ENCODE measurements at regions not wholly inside any gene's neighbourhood (a gene's known extent, or its start where the extent isn't known, plus 50 kb on each side); places are given as distances from the start of the nearest gene placed in this dataset.
"Not testable (repeated sequence)": the region's sequence is repeated elsewhere in the genome, so short reads cannot be mapped to it uniquely, and the experiment has no call there.

DNA sequence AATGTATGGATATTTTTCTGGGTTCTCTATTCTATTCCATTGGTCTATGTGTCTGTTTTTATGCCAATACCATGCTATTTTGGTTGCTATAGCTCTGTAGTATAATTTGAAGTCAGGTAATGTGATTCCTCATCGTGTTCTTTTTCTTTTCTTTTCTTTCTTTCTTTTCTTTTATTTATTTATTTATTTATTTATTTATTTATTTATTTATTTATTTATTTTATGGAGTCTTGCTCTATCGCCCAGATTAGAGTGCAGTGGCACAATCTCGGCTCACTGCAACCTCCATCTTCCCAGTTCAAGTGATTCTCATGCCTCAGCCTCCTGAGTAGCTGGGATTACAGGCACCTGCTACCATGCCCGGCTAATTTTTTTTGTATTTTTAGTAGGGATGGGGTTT is 315.2 kb downstream of the SV2B start:
- DNase-seq, result not testable (repeated sequence)

DNA sequence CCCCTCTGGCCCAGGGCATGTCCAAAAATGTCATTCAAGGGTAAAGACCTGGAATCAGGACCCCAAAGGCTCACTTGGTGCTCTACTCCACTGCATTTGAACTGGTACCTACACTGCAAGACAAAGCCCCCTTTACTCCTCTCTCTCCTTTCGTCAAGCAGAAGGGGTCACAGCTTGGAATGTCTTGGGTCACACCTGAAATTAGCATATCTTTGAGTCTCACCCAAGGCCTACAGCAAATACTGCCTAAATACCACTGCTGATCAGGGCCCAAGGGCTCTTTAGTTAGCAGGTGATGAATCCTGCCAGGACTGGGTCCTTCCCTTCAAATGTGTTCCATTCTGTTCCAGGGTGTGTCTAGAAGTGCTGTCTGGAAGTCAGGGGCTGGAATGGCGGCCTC is 320.6 kb downstream of the SV2B start:
- no peak for DNase-seq

- no peak for DNase-seq
Observed at GRCh38 chr15:91422797-91423196, 322.7 kb downstream of the SV2B start.

- no peak for DNase-seq
Observed at GRCh38 chr15:91424001-91424400, 323.9 kb downstream of the SV2B start.

DNA sequence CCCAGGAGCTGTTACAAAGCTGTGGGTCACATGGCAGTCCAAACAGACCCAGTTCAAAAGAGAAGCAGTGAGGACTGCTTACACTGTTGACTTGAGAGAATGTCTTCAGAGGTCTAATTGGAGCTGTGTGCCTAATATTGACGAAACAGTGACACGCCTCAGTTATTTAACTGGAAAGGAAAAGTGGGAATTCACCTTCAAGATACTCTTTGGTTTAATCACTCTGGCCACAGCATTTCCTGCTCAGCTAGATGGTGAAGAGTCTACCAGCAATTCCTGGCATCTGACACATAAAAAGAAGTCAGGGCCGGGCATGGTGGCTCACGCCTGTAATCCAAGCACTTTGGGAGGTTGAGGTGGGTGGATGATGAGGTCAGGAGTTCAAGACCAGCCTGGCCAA is 326.4 kb downstream of the SV2B start:
- no peak for DNase-seq

DNA sequence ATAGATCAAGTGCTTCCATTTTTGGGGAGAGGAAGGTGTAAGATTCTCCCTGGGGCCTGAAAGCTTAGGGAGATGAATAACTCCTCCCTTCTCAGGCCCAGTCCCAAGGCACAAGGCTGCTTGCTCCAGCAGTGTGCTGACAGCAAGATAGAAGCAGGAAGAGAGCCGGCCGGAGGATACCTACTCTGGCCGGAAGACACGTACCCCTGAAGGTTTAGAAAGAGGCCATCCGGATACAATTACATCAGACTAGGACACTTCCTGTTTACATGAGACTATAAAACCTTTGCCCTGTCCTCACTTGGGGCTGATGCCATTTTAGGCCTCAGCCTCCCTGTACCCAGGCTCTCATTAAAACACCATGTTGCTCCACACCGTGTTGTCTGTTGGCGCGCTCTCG is 329.9 kb downstream of the SV2B start:
- DNase-seq, result no peak

DNA sequence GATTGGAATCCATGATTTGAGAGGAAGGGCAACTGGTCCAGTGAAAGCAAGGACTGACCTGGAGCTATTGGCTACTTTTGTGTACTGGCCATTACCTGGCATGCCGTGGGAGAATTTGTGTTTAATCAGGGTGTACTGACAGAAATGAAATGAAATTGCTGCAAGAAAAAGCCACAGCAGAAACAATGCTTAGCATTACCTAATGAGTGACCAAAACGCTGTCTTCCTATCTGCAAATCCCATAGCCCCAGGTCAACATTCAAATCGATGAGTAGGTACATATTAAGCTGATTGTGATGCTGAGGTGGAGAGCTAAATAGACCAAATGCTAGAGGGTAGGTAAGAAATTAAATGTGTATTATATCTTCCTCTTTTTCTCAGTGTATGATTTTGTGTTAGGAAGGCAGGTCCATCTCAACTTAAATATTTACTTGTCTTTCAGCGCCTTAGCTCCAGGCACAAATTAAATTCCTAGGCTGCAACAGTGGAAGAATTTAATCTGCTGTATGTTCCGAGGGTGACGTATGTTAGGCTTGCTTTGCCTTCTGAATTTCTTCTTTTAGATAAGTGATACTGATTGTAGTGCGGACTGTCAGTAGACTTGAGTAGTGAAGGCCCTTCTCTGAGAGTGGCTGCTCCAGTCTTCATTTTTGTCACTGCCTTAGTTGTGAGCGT is 331.1 kb downstream of the SV2B start:
- DNase-seq, result no peak

- DNase-seq, result no peak
Observed at GRCh38 chr15:91435113-91435512, 335.1 kb downstream of the SV2B start.

DNA sequence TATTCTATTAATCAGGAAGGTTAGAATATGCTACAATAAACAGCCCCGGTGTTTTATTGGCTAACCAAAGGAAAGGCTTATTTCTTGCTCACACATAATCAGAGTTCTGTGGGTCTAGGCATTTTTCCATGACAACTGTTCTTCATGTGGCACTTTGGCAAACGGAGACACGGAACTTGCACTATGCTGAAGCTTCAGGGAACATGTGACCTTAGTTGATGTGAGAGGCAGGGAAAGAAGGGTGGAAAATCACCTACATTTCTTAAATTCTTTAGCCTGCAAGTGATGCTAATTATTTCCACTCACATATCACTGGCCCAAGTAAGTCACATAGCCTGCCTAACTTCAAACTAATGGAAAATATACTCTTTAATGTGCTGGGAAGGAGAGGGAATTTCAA is 344.6 kb downstream of the SV2B start:
- DNase-seq, result no peak

- no peak for DNase-seq
Observed at GRCh38 chr15:91445695-91446228, 345.7 kb downstream of the SV2B start.

- no peak for DNase-seq
Observed at GRCh38 chr15:91447991-91448644, 348.1 kb downstream of the SV2B start.

DNA sequence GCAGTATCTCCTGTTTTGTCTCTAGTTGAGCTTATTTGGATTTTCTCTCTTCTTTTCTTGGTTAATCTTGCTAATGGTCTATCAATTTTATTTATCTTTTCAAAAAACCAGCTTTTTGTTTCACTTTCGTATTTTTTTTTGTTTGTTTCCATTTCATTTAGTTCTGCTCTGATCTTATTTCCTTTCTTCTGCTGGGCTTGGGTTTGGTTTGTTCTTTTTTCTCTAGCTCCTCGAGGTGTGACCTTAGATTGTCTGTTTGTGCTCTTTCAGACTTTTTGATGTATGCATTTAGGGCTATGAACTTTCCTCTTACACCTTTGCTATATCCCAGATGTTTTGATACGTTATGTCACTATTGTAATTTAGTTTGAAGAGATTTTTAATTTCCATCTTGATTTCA is 353.3 kb downstream of the SV2B start:
- not testable (repeated sequence) for DNase-seq

DNA sequence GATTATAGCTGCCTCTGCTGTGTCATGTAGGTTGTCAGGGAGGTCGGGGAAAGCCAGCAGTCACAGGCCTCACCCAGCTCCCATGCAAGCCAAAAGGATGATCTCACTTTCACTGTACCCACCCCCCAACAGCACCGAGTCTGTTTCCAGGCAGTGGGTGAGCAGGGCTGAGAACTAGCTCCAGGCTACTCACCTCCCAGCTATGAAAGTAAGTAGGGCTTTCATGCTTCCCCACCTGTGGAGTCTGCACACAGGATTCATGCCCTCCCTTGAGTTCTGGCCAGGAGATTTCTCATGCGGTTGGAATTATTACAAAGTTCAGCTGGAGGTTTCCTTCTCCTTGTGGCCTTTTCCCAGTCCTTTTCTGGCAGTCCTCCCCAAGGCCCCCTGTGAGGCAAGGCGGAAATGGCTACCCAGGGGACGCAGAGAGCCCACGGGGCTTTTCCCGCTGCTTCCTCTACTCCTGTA is 356.2 kb downstream of the SV2B start:
- no peak for DNase-seq

- no peak for DNase-seq
Observed at GRCh38 chr15:91456921-91457320, 356.9 kb downstream of the SV2B start.

- DNase-seq, result no peak
Observed at GRCh38 chr15:91461377-91461776, 361.3 kb downstream of the SV2B start.

GRCh38 chr15:91465086-91465485 is 365.0 kb downstream of the SV2B start:
- no peak for DNase-seq

DNA sequence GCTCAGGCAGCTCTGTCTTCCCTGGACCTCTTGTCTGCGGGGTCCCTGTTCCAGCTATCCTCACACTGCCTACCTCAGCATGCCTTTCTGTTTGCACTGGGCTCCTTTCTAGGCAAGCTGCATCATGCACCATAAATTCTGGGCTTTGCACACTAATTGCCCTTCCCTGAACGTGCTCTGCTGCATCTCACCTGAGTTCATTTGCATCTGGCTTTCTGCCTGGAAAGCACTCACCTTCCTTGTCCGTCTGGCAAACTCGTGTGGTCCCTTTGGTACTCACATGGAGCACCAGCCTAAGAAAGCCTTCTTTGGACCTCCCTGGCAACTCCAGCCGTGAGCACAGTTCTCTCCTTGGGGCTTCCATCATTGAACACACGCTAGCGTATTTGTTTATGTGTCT is 365.6 kb downstream of the SV2B start:
- DNase-seq, result no peak

- no peak for DNase-seq
Observed at GRCh38 chr15:91468871-91469580, 369.0 kb downstream of the SV2B start.

GRCh38 chr15:91469632-91470567 is 369.8 kb downstream of the SV2B start:
- no peak for DNase-seq

- no peak for DNase-seq
Observed at GRCh38 chr15:91471468-91471867, 371.4 kb downstream of the SV2B start.

DNA sequence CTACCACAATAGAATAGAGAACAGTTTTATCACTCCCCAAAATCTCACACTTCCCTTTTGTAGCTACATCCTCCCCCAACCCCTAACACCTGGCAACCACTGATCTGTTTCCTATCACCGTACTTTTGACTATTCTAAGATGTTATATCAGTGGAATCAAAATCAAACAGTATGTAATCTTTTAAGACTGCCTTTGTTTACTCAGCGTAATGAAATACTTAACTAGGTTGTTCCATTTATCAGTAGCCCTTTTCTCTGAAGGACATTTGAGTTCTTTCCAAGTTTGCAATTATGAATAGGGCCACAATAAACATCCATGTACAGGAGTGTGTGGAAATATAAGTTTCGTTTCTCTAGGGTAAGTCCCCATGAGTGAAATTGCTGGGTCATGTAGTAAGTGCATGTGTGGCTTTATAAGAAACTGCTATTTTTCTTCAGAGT is 372.3 kb downstream of the SV2B start:
- no peak for DNase-seq

DNA sequence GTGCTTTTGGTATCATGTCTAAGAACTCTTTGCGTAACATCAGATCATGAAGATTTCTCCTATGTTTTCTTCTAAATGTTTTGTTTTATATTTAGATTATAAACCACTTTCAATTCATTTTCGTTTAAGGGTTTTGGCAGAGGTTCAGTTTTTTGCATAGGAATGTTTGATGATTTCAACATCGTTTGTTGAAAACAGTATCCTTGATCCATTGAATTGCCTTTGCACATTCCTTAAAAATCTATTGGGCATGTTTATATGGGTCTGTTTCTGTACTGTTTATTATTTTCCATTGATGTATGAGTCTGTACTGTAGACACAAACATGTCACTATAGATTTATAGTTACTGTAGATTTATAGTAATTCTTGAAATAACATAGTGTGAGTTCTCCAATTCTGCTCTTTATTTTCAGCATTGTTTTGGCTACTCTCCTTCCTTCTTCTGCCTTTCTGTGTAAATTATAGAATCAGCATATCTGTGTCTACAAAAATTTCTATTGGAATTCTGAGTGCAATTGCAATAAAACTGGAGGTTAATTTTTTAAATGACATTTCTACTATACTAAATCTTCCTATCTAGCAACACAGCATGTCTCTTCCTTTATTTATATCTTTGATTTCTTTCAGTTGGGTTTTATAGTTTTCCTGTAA is 374.0 kb downstream of the SV2B start:
- no peak for DNase-seq
